GM21825 (cell line): ENCODE measurements at regions not wholly inside any gene's neighbourhood (a gene's known extent, or its start where the extent isn't known, plus 50 kb on each side); places are given as distances from the start of the nearest gene placed in this dataset.

Experiments used
- ATAC-seq: cut with Tn5 transposase; IDR thresholded peaks from one replicate; pipeline ENCODE4 v1.9.1; 2021; ENCODE audit warnings: mild to moderate bottlenecking, moderate library complexity; ENCODE audit not compliant: unreplicated experiment

GRCh38 chr6:6836609-6837406 is 248.3 kb downstream of the LY86 start:
- no peak for ATAC-seq

GRCh38 chr6:6837541-6838080 is 249.1 kb downstream of the LY86 start:
- no peak for ATAC-seq

- ATAC-seq: peak; percentile 68
Observed at GRCh38 chr6:6840831-6841291, 252.3 kb downstream of the LY86 start.

- ATAC-seq: no peak
Observed at GRCh38 chr6:6841571-6841970, 253.1 kb downstream of the LY86 start.

- ATAC-seq: no peak
Observed at GRCh38 chr6:6842291-6842690, 253.8 kb downstream of the LY86 start.

GRCh38 chr6:6843057-6843627 is 254.6 kb downstream of the LY86 start:
- no peak for ATAC-seq

GRCh38 chr6:6843777-6844176 is 255.3 kb downstream of the LY86 start:
- no peak for ATAC-seq

- ATAC-seq: no peak
Observed at GRCh38 chr6:6844530-6844929, 256.0 kb downstream of the LY86 start.

- ATAC-seq: no peak
Observed at GRCh38 chr6:6845603-6846002, 257.1 kb downstream of the LY86 start.

GRCh38 chr6:6847591-6847990 is 259.1 kb downstream of the LY86 start:
- ATAC-seq: no peak

- ATAC-seq: no peak
Observed at GRCh38 chr6:6851059-6851948, 256.5 kb upstream of the RREB1 start.

- no peak for ATAC-seq
Observed at GRCh38 chr6:6851949-6852261, 255.9 kb upstream of the RREB1 start.

GRCh38 chr6:6856538-6857523 is 250.9 kb upstream of the RREB1 start:
- peak; percentile 81 for ATAC-seq

- ATAC-seq: no peak
Observed at GRCh38 chr6:6857528-6857927, 250.2 kb upstream of the RREB1 start.

- ATAC-seq: no peak
Observed at GRCh38 chr6:6858533-6858982, 249.2 kb upstream of the RREB1 start.

GRCh38 chr6:6859105-6859504 is 248.7 kb upstream of the RREB1 start:
- ATAC-seq: no peak

- no peak for ATAC-seq
Observed at GRCh38 chr6:6859722-6860121, 248.0 kb upstream of the RREB1 start.

- no peak for ATAC-seq
Observed at GRCh38 chr6:6860863-6861262, 246.9 kb upstream of the RREB1 start.

GRCh38 chr6:6861351-6861894 is 246.3 kb upstream of the RREB1 start:
- ATAC-seq: no peak

- ATAC-seq: no peak
Observed at GRCh38 chr6:6861995-6862394, 245.8 kb upstream of the RREB1 start.
